CD4-positive, alpha-beta T cell treated with Interleukin-6 for 4 hours (primary cell): ENCODE measurements at regions not wholly inside any gene's neighbourhood (a gene's known extent, or its start where the extent isn't known, plus 50 kb on each side); places are given as distances from the start of the nearest gene placed in this dataset.
"Not testable (repeated sequence)": the region's sequence is repeated elsewhere in the genome, so short reads cannot be mapped to it uniquely, and the experiment has no call there.

Source experiments
- DNase-seq: peaks from one replicate; pipeline ENCODE4 v3.0.0-alpha.2; 2020; ENCODE audit warnings: mixed read lengths

- not testable (repeated sequence) for DNase-seq
Measured at GRCh38 chr17:26936645-26937044, 357.3 kb upstream of the WSB1 start.

- DNase-seq, result not testable (repeated sequence)
Measured at GRCh38 chr17:26937750-26938322, 356.1 kb upstream of the WSB1 start.

GRCh38 chr17:26939755-26940154 lies 354.2 kb upstream of the WSB1 start:
- not testable (repeated sequence) for DNase-seq

GRCh38 chr17:26940587-26940986 lies 353.3 kb upstream of the WSB1 start:
- not testable (repeated sequence) for DNase-seq

- DNase-seq, result no peak
Measured at GRCh38 chr17:26962255-26963162, 331.4 kb upstream of the WSB1 start.

- DNase-seq, result no peak
Measured at GRCh38 chr17:26963163-26963503, 330.8 kb upstream of the WSB1 start.

- not testable (repeated sequence) for DNase-seq
Measured at GRCh38 chr17:26965898-26966624, 327.9 kb upstream of the WSB1 start.

- DNase-seq, result not testable (repeated sequence)
Measured at GRCh38 chr17:26966625-26967179, 327.2 kb upstream of the WSB1 start.

GRCh38 chr17:26981845-26982425 lies 312.0 kb upstream of the WSB1 start:
- DNase-seq, result not testable (repeated sequence)

GRCh38 chr17:26982563-26982962 lies 311.4 kb upstream of the WSB1 start:
- DNase-seq, result not testable (repeated sequence)

- DNase-seq, result not testable (repeated sequence)
Measured at GRCh38 chr17:26987851-26988250, 306.1 kb upstream of the WSB1 start.

GRCh38 chr17:26994648-26995047 lies 299.3 kb upstream of the WSB1 start:
- not testable (repeated sequence) for DNase-seq

- DNase-seq, result not testable (repeated sequence)
Measured at GRCh38 chr17:26996146-26996916, 297.6 kb upstream of the WSB1 start.

- DNase-seq, result not testable (repeated sequence)
Measured at GRCh38 chr17:27007734-27008531, 286.0 kb upstream of the WSB1 start.

GRCh38 chr17:27009087-27009486 lies 284.8 kb upstream of the WSB1 start:
- DNase-seq, result no peak

GRCh38 chr17:27010138-27010537 lies 283.8 kb upstream of the WSB1 start:
- not testable (repeated sequence) for DNase-seq

- not testable (repeated sequence) for DNase-seq
Measured at GRCh38 chr17:27030552-27030951, 263.4 kb upstream of the WSB1 start.

GRCh38 chr17:27038676-27039075 lies 255.2 kb upstream of the WSB1 start:
- DNase-seq, result no peak

- DNase-seq, result not testable (repeated sequence)
Measured at GRCh38 chr17:27045039-27045438, 248.9 kb upstream of the WSB1 start.

- no peak for DNase-seq
Measured at GRCh38 chr17:27049104-27049784, 244.7 kb upstream of the WSB1 start.
